ENCODE measurements at regions not wholly inside any gene's neighbourhood (a gene's known extent, or its start where the extent isn't known, plus 50 kb on each side); places are given as distances from the start of the nearest gene placed in this dataset.

- TF ChIP-seq CTCF (conservative IDR thresholded peaks at IDR 0.05; ENCODE audit: low read depth, low read length) = no peak
- H4K20me1 ChIP-seq (ENCODE audit: insufficient read depth) = no peaks in the 10 kb centered on the region
- no peaks in the 10 kb centered on the region for H3K79me2 ChIP-seq (ENCODE audit: insufficient read depth, low read depth)
- H3K36me3 ChIP-seq (ENCODE audit: insufficient read depth) = no peaks in the 10 kb centered on the region
- H3K27me3 ChIP-seq (ENCODE audit: insufficient read depth, low read depth) = no peaks in the 10 kb centered on the region
- H2AFZ ChIP-seq (ENCODE audit: low read depth) = no peak overlapping the region
- no peak overlapping the region for H3K9ac ChIP-seq
- H3K27ac ChIP-seq = no peak overlapping the region
- no peaks in the 10 kb centered on the region for H3K4me1 ChIP-seq (ENCODE audit: low read depth, poor library complexity, severe bottlenecking)
- H3K4me3 ChIP-seq (IDR thresholded peaks at IDR 0.05; ENCODE audit: insufficient read depth, low read depth, low read length) = no peak overlapping the region
- no peak overlapping the region for H3K4me2 ChIP-seq
Observed at GRCh38 chr7:132720835-132721234, 144.6 kb upstream of the PLXNA4 start.

GRCh38 chr7:132713893-132714292 lies 137.6 kb upstream of the PLXNA4 start:
- Histone ChIP-seq H3K27ac (no peak overlapping the region), H4K20me1 (ENCODE audit: insufficient read depth) (no peaks in the 10 kb centered on the region), H3K36me3 (ENCODE audit: insufficient read depth) (no peaks in the 10 kb centered on the region), H3K4me2 (no peak overlapping the region), H3K4me3 (IDR thresholded peaks at IDR 0.05; ENCODE audit: insufficient read depth, low read depth, low read length) (no peak overlapping the region), H3K27me3 (ENCODE audit: insufficient read depth, low read depth) (no peaks in the 10 kb centered on the region), H3K9ac (no peak overlapping the region), H3K4me1 (ENCODE audit: low read depth, poor library complexity, severe bottlenecking) (no peaks in the 10 kb centered on the region), H2AFZ (ENCODE audit: low read depth) (no peak overlapping the region), H3K79me2 (ENCODE audit: insufficient read depth, low read depth) (no peaks in the 10 kb centered on the region)
- TF ChIP-seq CTCF (conservative IDR thresholded peaks at IDR 0.05; ENCODE audit: low read depth, low read length) = no peak

- peak; percentile 62 for TF ChIP-seq CTCF (conservative IDR thresholded peaks at IDR 0.05; ENCODE audit: low read depth, low read length)
- Histone ChIP-seq H4K20me1 (ENCODE audit: insufficient read depth) (no peaks in the 10 kb centered on the region), H3K4me1 (ENCODE audit: low read depth, poor library complexity, severe bottlenecking) (no peaks in the 10 kb centered on the region), H3K27ac (no peak overlapping the region), H3K36me3 (ENCODE audit: insufficient read depth) (no peaks in the 10 kb centered on the region), H3K4me3 (IDR thresholded peaks at IDR 0.05; ENCODE audit: insufficient read depth, low read depth, low read length) (no peak overlapping the region), H2AFZ (ENCODE audit: low read depth) (no peak overlapping the region), H3K9ac (no peak overlapping the region), H3K27me3 (ENCODE audit: insufficient read depth, low read depth) (no peaks in the 10 kb centered on the region), H3K4me2 (no peak overlapping the region), H3K79me2 (ENCODE audit: insufficient read depth, low read depth) (no peaks in the 10 kb centered on the region)
Observed at GRCh38 chr7:132709971-132710567, 133.8 kb upstream of the PLXNA4 start.

- Histone ChIP-seq H3K79me2 (ENCODE audit: insufficient read depth, low read depth) (no peaks in the 10 kb centered on the region), H3K4me2 (no peak overlapping the region), H3K9ac (no peak overlapping the region), H3K4me1 (ENCODE audit: low read depth, poor library complexity, severe bottlenecking) (no peaks in the 10 kb centered on the region), H4K20me1 (ENCODE audit: insufficient read depth) (no peaks in the 10 kb centered on the region), H3K4me3 (IDR thresholded peaks at IDR 0.05; ENCODE audit: insufficient read depth, low read depth, low read length) (no peak overlapping the region), H3K27me3 (ENCODE audit: insufficient read depth, low read depth) (no peaks in the 10 kb centered on the region), H3K27ac (no peak overlapping the region), H3K36me3 (ENCODE audit: insufficient read depth) (no peaks in the 10 kb centered on the region), H2AFZ (ENCODE audit: low read depth) (no peak overlapping the region)
- TF ChIP-seq CTCF (conservative IDR thresholded peaks at IDR 0.05; ENCODE audit: low read depth, low read length) = no peak
Observed at GRCh38 chr7:132708470-132708869, 132.2 kb upstream of the PLXNA4 start.
